K562 (cell line): ENCODE measurements at regions not wholly inside any gene's neighbourhood (a gene's known extent, or its start where the extent isn't known, plus 50 kb on each side); places are given as distances from the start of the nearest gene placed in this dataset.

Experiments used
- FOXK2 ChIP-seq, 2 experiments: fragments of 450-650 bp; IDR thresholded peaks in 1 of 2; conservative IDR thresholded peaks in 1 of 2; 2 replicates each; pipeline ENCODE4 v1.6.1; 2016; ENCODE audit warnings: low read depth in 2 of 2, mild to moderate bottlenecking in 1 of 2
- ZNF324 ChIP-seq: fragments of 250-450 bp; sonication (Bioruptor Pico); IDR thresholded peaks from 2 replicates; pipeline ENCODE4 v1.4.0; 2020; ENCODE audit warnings: mild to moderate bottlenecking

GRCh38 chr12:5210179-5210922, 166.7 kb downstream of the KCNA5 start:
- TF ChIP-seq ZNF324 (CRISPR knock-in tag) (no peak), FOXK2 (conservative IDR thresholded peaks at IDR 0.05 in 1 of 2, IDR thresholded peaks at IDR 0.05 in 1 of 2; ENCODE audit: low read depth in 2 of 2) (no peak)
